Testis (tissue), 2 donors: ENCODE measurements at regions not wholly inside any gene's neighbourhood (a gene's known extent, or its start where the extent isn't known, plus 50 kb on each side); places are given as distances from the start of the nearest gene placed in this dataset.

ENCODE experiments used
- DNase-seq: peaks from one replicate; pipeline ENCODE4 v3.0.0-alpha.2; 2019
- H3K27ac ChIP-seq, 2 donors: fragments of 200-600 bp; sonication (generic); one replicate each; pipeline ENCODE4 v1.5.1; 2019
- H3K27me3 ChIP-seq: fragments of 200-600 bp; sonication (generic); one replicate; pipeline ENCODE4 v1.5.1; 2019
- H3K36me3 ChIP-seq: fragments of 200-600 bp; sonication (generic); one replicate; pipeline ENCODE4 v1.5.1; 2017; ENCODE audit warnings: low read depth; ENCODE audit errors: missing control alignments
- H3K4me1 ChIP-seq: fragments of 200-600 bp; sonication (generic); one replicate; pipeline ENCODE4 v1.5.1; 2019
- H3K4me3 ChIP-seq, 2 donors: fragments of 200-600 bp; sonication (generic); one replicate each; pipeline ENCODE4 v1.5.1; 2017 to 2019
- H3K9me3 ChIP-seq: fragments of 200-600 bp; sonication (generic); one replicate; pipeline ENCODE4 v1.5.1; 2017
- POLR2A ChIP-seq: fragments of 450-650 bp; IDR thresholded peaks from one replicate; pipeline ENCODE4 v1.6.1; 2017; ENCODE audit warnings: antibody characterized with exemption, mild to moderate bottlenecking, moderate library complexity
- WGBS, 2 donors: methylation state at CpG; one replicate each; pipeline ENCODE4 v1.1.5; 2018; 5-methylcytosine and 5-hydroxymethylcytosine counted together
- intact Hi-C: fragments of 100-400 bp; cut with DNase I; formaldehyde crosslinking; loops from one replicate; pipeline ENCODE4 v1.15.1; 2023; ENCODE audit warnings: low total_unique reads
- TF ChIP-seq, protein P1 (sequence below), 3 experiments: fragments of 450-650 bp in 2 of 3; fragments of 200-600 bp in 1 of 3; sonication (generic) in 1 of 3; IDR thresholded peaks; one replicate each; pipeline ENCODE4 v1.5.1; 2016 to 2019; ENCODE audit warnings: antibody characterized with exemption in 3 of 3, mild to moderate bottlenecking in 2 of 3, moderate library complexity in 1 of 3

GRCh38 chr1:244236101-244236500 lies 185.0 kb downstream of the ZBTB18 start:
- Histone ChIP-seq H3K27ac (no peak overlapping the region), H3K4me1 (no peaks in the 10 kb centered on the region), H3K27me3 (no peaks in the 10 kb centered on the region), H3K36me3 (no peaks in the 10 kb centered on the region), H3K9me3 (no peaks in the 10 kb centered on the region), H3K4me3 (no peak overlapping the region)
- TF ChIP-seq, protein P1, sequence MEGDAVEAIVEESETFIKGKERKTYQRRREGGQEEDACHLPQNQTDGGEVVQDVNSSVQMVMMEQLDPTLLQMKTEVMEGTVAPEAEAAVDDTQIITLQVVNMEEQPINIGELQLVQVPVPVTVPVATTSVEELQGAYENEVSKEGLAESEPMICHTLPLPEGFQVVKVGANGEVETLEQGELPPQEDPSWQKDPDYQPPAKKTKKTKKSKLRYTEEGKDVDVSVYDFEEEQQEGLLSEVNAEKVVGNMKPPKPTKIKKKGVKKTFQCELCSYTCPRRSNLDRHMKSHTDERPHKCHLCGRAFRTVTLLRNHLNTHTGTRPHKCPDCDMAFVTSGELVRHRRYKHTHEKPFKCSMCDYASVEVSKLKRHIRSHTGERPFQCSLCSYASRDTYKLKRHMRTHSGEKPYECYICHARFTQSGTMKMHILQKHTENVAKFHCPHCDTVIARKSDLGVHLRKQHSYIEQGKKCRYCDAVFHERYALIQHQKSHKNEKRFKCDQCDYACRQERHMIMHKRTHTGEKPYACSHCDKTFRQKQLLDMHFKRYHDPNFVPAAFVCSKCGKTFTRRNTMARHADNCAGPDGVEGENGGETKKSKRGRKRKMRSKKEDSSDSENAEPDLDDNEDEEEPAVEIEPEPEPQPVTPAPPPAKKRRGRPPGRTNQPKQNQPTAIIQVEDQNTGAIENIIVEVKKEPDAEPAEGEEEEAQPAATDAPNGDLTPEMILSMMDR (IDR thresholded peaks at IDR 0.05): no peak
- TF ChIP-seq POLR2A: no peak
- WGBS, 2 donors: 60 to 66% methylated on average over 6 of the region's 6 CpGs
- DNase-seq: no peak
- intact Hi-C loops: no loop called here

GRCh38 chr1:244236721-244237120 lies 185.6 kb downstream of the ZBTB18 start:
- H3K9me3 ChIP-seq: no peaks in the 10 kb centered on the region
- H3K36me3 ChIP-seq: no peaks in the 10 kb centered on the region
- DNase-seq: no peak
- no peaks in the 10 kb centered on the region for H3K4me1 ChIP-seq
- no peak overlapping the region for H3K27ac ChIP-seq
- intact Hi-C loops: no loop called here
- no peak overlapping the region for H3K4me3 ChIP-seq
- TF ChIP-seq POLR2A: no peak
- TF ChIP-seq, protein P1 (IDR thresholded peaks at IDR 0.05): no peak
- WGBS, 2 donors: 80 to 87% methylated on average over 7 of the region's 7 CpGs
- no peaks in the 10 kb centered on the region for H3K27me3 ChIP-seq

GRCh38 chr1:244237445-244237844 lies 186.4 kb downstream of the ZBTB18 start:
- no peak for DNase-seq
- TF ChIP-seq, protein P1 (IDR thresholded peaks at IDR 0.05): no peak
- TF ChIP-seq POLR2A: no peak
- WGBS, 2 donors: 79 to 80% methylated on average over 8 of the region's 8 CpGs
- no peaks in the 10 kb centered on the region for H3K9me3 ChIP-seq
- no peaks in the 10 kb centered on the region for H3K27me3 ChIP-seq
- intact Hi-C loops: no loop called here
- no peaks in the 10 kb centered on the region for H3K36me3 ChIP-seq
- H3K4me3 ChIP-seq: no peak overlapping the region
- no peak overlapping the region for H3K27ac ChIP-seq
- H3K4me1 ChIP-seq: no peaks in the 10 kb centered on the region

GRCh38 chr1:244239261-244239770 lies 188.2 kb downstream of the ZBTB18 start:
- H3K4me3 ChIP-seq: no peak overlapping the region
- H3K27ac ChIP-seq: no peak overlapping the region
- no peaks in the 10 kb centered on the region for H3K27me3 ChIP-seq
- TF ChIP-seq, protein P1 (IDR thresholded peaks at IDR 0.05): no peak
- no peak for TF ChIP-seq POLR2A
- H3K9me3 ChIP-seq: no peaks in the 10 kb centered on the region
- no peaks in the 10 kb centered on the region for H3K4me1 ChIP-seq
- H3K36me3 ChIP-seq: no peaks in the 10 kb centered on the region
- no peak for DNase-seq
- WGBS, 2 donors: 90 to 95% methylated on average over 4 of the region's 4 CpGs
- intact Hi-C loops: no loop called here

DNA sequence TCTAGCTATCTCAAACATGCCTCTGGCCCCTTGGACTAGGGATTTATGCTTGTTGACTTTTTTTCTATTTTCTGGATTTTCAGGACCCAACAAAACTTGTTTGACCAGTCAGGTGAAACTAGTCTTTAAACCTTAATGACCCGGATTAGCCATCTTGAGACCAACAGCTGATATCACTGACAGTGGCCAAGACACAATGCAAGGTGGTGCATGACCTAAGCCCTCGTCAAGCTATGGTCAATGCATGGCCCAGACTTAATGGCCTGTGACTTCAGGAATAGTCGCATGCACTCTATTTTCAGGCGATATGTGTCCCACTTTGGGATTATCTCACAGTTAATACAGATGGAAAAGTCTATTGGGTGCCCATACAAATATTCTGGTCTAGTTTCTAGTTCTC lies 190.4 kb downstream of the ZBTB18 start:
- WGBS, 2 donors: 96 to 100% methylated on average over 4 of the region's 4 CpGs
- no peaks in the 10 kb centered on the region for H3K9me3 ChIP-seq

More for the DNA sequence above, 190.4 kb downstream of the ZBTB18 start:
- no peaks in the 10 kb centered on the region for H3K4me1 ChIP-seq
- H3K27ac ChIP-seq: no peak overlapping the region
- H3K36me3 ChIP-seq: no peaks in the 10 kb centered on the region
- intact Hi-C loops: no loop called here
- TF ChIP-seq, protein P1 (IDR thresholded peaks at IDR 0.05): no peak
- no peak for TF ChIP-seq POLR2A
- H3K4me3 ChIP-seq: no peak overlapping the region
- no peaks in the 10 kb centered on the region for H3K27me3 ChIP-seq
- no peak for DNase-seq
